ENCODE measurements at regions not wholly inside any gene's neighbourhood (a gene's known extent, or its start where the extent isn't known, plus 50 kb on each side); places are given as distances from the start of the nearest gene placed in this dataset.

GRCh38 chr2:194291104-194291503 lies 1365.9 kb upstream of the SLC39A10 start:
- TF ChIP-seq POLR2A (IDR thresholded peaks at IDR 0.05): no peak
- no peak for TF ChIP-seq CTCF (IDR thresholded peaks at IDR 0.05 in 8 of 11, conservative IDR thresholded peaks at IDR 0.05 in 3 of 11)
- TF ChIP-seq POLR2AphosphoS5 (IDR thresholded peaks at IDR 0.05): no peak

Measured in spleen (tissue), 7 donors.